SKM-1 (cell line): ENCODE measurements at regions not wholly inside any gene's neighbourhood (a gene's known extent, or its start where the extent isn't known, plus 50 kb on each side); places are given as distances from the start of the nearest gene placed in this dataset.
"Not testable (repeated sequence)": the region's sequence is repeated elsewhere in the genome, so short reads cannot be mapped to it uniquely, and the experiment has no call there.

Source experiments
- DNase-seq: peaks from one replicate; lab custom pipeline; 2025; ENCODE audit not compliant: unreplicated experiment; lab: John Stamatoyannopoulos, UW

GRCh38 chr3:101995371-101996046 lies 146.2 kb downstream of the NFKBIZ start:
- DNase-seq: no peak

GRCh38 chr3:101996832-101997231 lies 147.5 kb downstream of the NFKBIZ start:
- DNase-seq: no peak

GRCh38 chr3:101998256-101998926 lies 149.1 kb downstream of the NFKBIZ start:
- DNase-seq: no peak

GRCh38 chr3:101999177-101999779 lies 150.0 kb downstream of the NFKBIZ start:
- no peak for DNase-seq

- DNase-seq: no peak
Measured at GRCh38 chr3:102000620-102001209, 151.4 kb downstream of the NFKBIZ start.

- DNase-seq: no peak
Measured at GRCh38 chr3:102002056-102002455, 152.7 kb downstream of the NFKBIZ start.

GRCh38 chr3:102004561-102004960 lies 155.2 kb downstream of the NFKBIZ start:
- no peak for DNase-seq

GRCh38 chr3:102005551-102005950 lies 156.2 kb downstream of the NFKBIZ start:
- no peak for DNase-seq

- DNase-seq: no peak
Measured at GRCh38 chr3:102006812-102007485, 157.6 kb downstream of the NFKBIZ start.

- not testable (repeated sequence) for DNase-seq
Measured at GRCh38 chr3:102008436-102008835, 159.1 kb downstream of the NFKBIZ start.

GRCh38 chr3:102016417-102016816 lies 167.1 kb downstream of the NFKBIZ start:
- no peak for DNase-seq

- DNase-seq: no peak
Measured at GRCh38 chr3:102017784-102018183, 168.5 kb downstream of the NFKBIZ start.

GRCh38 chr3:102018551-102018950 lies 169.2 kb downstream of the NFKBIZ start:
- no peak for DNase-seq

- DNase-seq: no peak
Measured at GRCh38 chr3:102020735-102021134, 171.4 kb downstream of the NFKBIZ start.

- DNase-seq: no peak
Measured at GRCh38 chr3:102024270-102024904, 175.1 kb downstream of the NFKBIZ start.

- DNase-seq: no peak
Measured at GRCh38 chr3:102025606-102026270, 176.4 kb downstream of the NFKBIZ start.

- DNase-seq: no peak
Measured at GRCh38 chr3:102026656-102027055, 177.3 kb downstream of the NFKBIZ start.

GRCh38 chr3:102030661-102031060 lies 181.3 kb downstream of the NFKBIZ start:
- no peak for DNase-seq

GRCh38 chr3:102031834-102032233 lies 182.5 kb downstream of the NFKBIZ start:
- no peak for DNase-seq
